HG02588 (cell line): ENCODE measurements at regions not wholly inside any gene's neighbourhood (a gene's known extent, or its start where the extent isn't known, plus 50 kb on each side); places are given as distances from the start of the nearest gene placed in this dataset.
"Not testable (repeated sequence)": the region's sequence is repeated elsewhere in the genome, so short reads cannot be mapped to it uniquely, and the experiment has no call there.

Source experiments
- ATAC-seq: cut with Tn5 transposase; IDR thresholded peaks from one replicate; pipeline ENCODE4 v1.9.1; 2021; ENCODE audit warnings: mild to moderate bottlenecking, moderate library complexity; ENCODE audit not compliant: unreplicated experiment

- ATAC-seq: no peak
These were observed 183.2 kb upstream of the ZNF217 start for GRCh38 chr20:53776858-53777257.

GRCh38 chr20:53774461-53775203 lies 181.0 kb upstream of the ZNF217 start:
- ATAC-seq: no peak

- ATAC-seq: no peak
These were observed 180.3 kb upstream of the ZNF217 start for GRCh38 chr20:53773792-53774401.

GRCh38 chr20:53773066-53773791 lies 179.6 kb upstream of the ZNF217 start:
- ATAC-seq: not testable (repeated sequence)

- no peak for ATAC-seq
These were observed 175.4 kb upstream of the ZNF217 start for GRCh38 chr20:53769041-53769440.

- no peak for ATAC-seq
These were observed 174.7 kb upstream of the ZNF217 start for GRCh38 chr20:53768329-53768728.

GRCh38 chr20:53767206-53767930 lies 173.7 kb upstream of the ZNF217 start:
- ATAC-seq: no peak

- ATAC-seq: no peak
These were observed 170.8 kb upstream of the ZNF217 start for GRCh38 chr20:53764415-53764800.

- ATAC-seq: no peak
These were observed 170.2 kb upstream of the ZNF217 start for GRCh38 chr20:53763707-53764414.

GRCh38 chr20:53762423-53762798 lies 168.8 kb upstream of the ZNF217 start:
- ATAC-seq: not testable (repeated sequence)

- ATAC-seq: no peak
These were observed 166.4 kb upstream of the ZNF217 start for GRCh38 chr20:53760025-53760441.

GRCh38 chr20:53757472-53757913 lies 163.9 kb upstream of the ZNF217 start:
- ATAC-seq: no peak

GRCh38 chr20:53755733-53756531 lies 162.3 kb upstream of the ZNF217 start:
- ATAC-seq: no peak

- no peak for ATAC-seq
These were observed 160.3 kb upstream of the ZNF217 start for GRCh38 chr20:53753880-53754459.

- ATAC-seq: no peak
These were observed 159.6 kb upstream of the ZNF217 start for GRCh38 chr20:53752971-53753879.

- ATAC-seq: no peak
These were observed 158.9 kb upstream of the ZNF217 start for GRCh38 chr20:53752583-53752970.

GRCh38 chr20:53751620-53752318 lies 158.1 kb upstream of the ZNF217 start:
- no peak for ATAC-seq
